ENCODE measurements at regions not wholly inside any gene's neighbourhood (a gene's known extent, or its start where the extent isn't known, plus 50 kb on each side); places are given as distances from the start of the nearest gene placed in this dataset.

DNA sequence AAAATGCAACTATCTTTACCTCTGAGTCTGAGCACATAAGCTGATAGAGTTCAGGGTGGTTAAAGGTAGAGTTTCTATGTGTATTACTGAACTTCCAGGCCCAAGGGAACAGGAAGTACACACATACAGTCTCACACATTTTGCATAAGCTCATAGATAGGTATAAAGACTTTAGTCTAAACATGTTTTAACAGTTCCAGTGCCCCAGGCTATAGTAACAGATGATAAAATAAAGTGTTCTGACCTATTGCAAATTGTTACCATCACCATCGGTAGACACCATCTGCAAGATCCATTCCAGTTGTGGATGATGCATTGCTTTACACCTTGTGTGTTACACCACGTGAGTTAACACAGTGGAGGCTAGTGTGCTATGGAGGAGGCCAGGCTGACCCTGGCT is 95.8 kb downstream of the TMEM174 start:
- Mint-ChIP-seq H3K27ac (no peak overlapping the region), H3K4me3 (ENCODE audit: low read depth) (no peak overlapping the region), H3K9me3 (no peaks in the 10 kb centered on the region), H3K4me1 (ENCODE audit: low read depth) (no peaks in the 10 kb centered on the region), H3K36me3 (ENCODE audit: low read depth) (no peaks in the 10 kb centered on the region), H3K27me3 (ENCODE audit: low read depth) (peaks cover 12% of the 10 kb centered on the region)
- no peak for DNase-seq (ENCODE audit: low spot score)
- intact Hi-C loops (cut with micrococcal nuclease): no loop called here

DNA sequence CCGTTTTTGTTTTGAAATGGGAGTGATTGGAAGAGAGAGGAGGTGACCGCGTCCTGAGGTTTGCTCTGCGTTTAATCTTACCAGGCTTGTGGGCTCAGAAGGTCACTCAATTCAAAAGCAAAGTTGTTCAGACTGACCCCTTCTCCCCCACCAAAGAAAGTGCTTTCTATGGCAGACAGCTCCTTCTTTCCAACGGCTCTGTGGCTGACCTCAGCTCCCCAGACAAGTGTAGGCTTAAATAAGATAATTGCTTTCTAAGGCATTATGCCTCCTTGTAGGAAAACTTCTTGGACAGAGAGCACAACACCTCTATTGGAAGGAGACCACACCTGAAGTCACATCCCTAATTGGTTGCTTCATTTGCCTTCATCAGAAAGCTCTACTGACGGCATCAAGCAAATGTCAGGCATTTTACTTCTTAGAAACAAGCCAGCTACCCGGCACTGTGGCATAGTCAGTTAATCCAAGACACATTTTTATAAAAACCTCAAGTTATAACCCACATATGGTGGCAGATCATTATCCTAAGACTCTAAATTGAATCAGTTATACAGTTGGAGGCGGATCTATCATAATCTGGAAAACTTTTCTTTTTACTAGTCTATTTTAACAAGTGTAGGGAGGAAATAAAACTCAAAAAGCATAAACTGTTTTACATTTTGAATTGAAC is 94.9 kb downstream of the TMEM174 start:
- no peaks in the 10 kb centered on the region for H3K36me3 Mint-ChIP-seq (ENCODE audit: low read depth)
- H3K9me3 Mint-ChIP-seq: no peaks in the 10 kb centered on the region
- H3K4me1 Mint-ChIP-seq (ENCODE audit: low read depth): no peaks in the 10 kb centered on the region
- peaks cover 8% of the 10 kb centered on the region for H3K27me3 Mint-ChIP-seq (ENCODE audit: low read depth)
- no peak overlapping the region for H3K4me3 Mint-ChIP-seq (ENCODE audit: low read depth)
- intact Hi-C loops (cut with micrococcal nuclease): no loop called here
- no peak overlapping the region for H3K27ac Mint-ChIP-seq
- no peak for DNase-seq (ENCODE audit: low spot score)

DNA sequence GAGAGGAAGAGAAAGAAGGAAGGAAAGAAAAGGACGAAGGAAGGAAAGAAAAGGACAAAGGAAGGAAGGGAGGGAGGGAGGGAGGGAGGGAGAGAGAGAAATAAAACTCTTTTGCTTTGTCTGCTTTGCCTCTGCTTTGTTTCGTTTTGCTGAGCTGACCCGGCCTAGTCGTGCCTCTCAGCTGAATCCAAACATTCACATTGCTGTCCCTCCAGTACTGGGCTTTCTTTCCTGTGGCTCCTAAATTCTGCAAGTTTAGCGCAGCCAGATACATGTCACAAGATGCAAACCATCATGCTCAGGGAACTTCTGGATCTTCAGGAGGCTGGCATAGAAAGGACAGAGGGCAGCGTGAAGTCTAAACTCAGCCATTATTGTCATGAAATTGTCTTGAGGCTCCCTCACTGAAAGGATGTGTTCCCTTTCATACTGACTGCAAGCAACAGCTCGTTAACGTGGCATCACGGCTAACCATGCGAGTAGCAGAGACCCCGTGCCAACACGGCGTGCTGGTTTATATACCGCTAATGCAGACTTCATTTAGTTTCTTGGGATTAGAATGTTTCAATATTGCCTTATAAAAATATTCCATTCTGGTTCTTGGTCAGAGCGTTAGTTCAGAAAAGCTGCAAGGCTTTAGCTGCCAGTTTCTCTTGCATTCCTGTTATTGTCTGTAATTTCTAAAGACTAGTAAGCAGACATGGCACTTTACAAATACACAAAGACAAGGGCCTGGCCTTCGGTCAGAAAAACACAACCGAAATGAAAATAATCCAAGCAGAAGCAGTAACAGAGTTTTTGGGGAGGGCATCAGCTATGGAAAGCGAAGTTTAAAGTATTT is 94.2 kb downstream of the TMEM174 start:
- Mint-ChIP-seq H3K4me1 (ENCODE audit: low read depth) (no peaks in the 10 kb centered on the region), H3K36me3 (ENCODE audit: low read depth) (no peaks in the 10 kb centered on the region), H3K27me3 (ENCODE audit: low read depth) (peaks cover 8% of the 10 kb centered on the region), H3K27ac (no peak overlapping the region), H3K9me3 (no peaks in the 10 kb centered on the region), H3K4me3 (ENCODE audit: low read depth) (no peak overlapping the region)
- intact Hi-C loops (cut with micrococcal nuclease): no loop called here
- DNase-seq (ENCODE audit: low spot score): no peak

DNA sequence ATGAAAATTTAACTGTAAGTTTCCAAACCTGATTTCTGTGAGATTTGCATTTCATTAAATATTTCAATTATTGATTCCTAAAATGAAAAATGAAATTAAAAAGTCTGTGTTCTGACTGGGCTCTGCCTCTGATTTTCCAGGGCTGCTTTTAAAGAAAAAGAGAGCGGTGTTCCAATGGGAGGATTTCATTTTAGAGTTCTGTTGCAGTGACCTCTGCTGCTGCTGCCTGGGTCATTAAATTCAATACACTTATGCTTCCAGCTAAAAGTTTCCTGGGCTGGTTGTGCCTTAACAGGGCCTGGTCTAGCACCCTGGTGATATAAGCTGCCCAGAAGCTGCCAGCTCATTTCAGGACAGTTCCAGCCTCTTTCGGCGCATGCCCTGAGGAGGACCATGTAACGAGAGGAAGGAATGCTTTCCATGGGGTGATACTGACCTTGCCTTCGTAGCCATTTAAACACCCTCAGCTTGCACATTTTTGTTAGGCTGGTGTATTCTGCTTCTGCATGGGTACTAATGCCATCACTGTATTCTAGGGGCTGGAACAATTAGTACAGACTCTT is 93.3 kb downstream of the TMEM174 start:
- no peaks in the 10 kb centered on the region for H3K9me3 Mint-ChIP-seq
- no peak for DNase-seq (ENCODE audit: low spot score)
- intact Hi-C loops (cut with micrococcal nuclease): no loop called here
- no peak overlapping the region for H3K27ac Mint-ChIP-seq
- H3K4me3 Mint-ChIP-seq (ENCODE audit: low read depth): no peak overlapping the region
- H3K36me3 Mint-ChIP-seq (ENCODE audit: low read depth): no peaks in the 10 kb centered on the region
- no peaks in the 10 kb centered on the region for H3K4me1 Mint-ChIP-seq (ENCODE audit: low read depth)
- peaks cover 8% of the 10 kb centered on the region for H3K27me3 Mint-ChIP-seq (ENCODE audit: low read depth)

DNA sequence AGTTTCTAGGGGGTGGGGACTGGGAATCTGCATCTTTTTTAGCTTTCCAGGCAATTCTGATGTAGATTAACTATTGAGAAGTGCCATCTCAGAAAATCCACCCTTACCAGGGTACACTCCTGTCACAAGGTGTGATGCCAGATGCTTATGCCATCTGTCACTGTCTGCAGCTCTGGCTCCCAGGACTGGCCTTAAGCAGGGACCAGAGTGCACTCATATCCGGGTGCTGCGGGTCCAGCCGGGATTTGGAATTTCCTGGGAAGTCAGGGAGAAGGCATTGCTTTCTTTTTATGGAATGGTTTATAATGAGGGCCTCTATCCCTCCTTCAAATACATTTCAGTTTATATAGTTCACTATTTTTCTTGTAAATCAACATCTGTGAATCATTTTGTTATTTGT is 92.6 kb downstream of the TMEM174 start:
- H3K4me3 Mint-ChIP-seq (ENCODE audit: low read depth): no peak overlapping the region
- H3K4me1 Mint-ChIP-seq (ENCODE audit: low read depth): no peaks in the 10 kb centered on the region
- H3K36me3 Mint-ChIP-seq (ENCODE audit: low read depth): no peaks in the 10 kb centered on the region
- intact Hi-C loops (cut with micrococcal nuclease): no loop called here
- no peak overlapping the region for H3K27ac Mint-ChIP-seq
- H3K27me3 Mint-ChIP-seq (ENCODE audit: low read depth): peaks cover 8% of the 10 kb centered on the region
- H3K9me3 Mint-ChIP-seq: no peaks in the 10 kb centered on the region
- DNase-seq (ENCODE audit: low spot score): no peak

DNA sequence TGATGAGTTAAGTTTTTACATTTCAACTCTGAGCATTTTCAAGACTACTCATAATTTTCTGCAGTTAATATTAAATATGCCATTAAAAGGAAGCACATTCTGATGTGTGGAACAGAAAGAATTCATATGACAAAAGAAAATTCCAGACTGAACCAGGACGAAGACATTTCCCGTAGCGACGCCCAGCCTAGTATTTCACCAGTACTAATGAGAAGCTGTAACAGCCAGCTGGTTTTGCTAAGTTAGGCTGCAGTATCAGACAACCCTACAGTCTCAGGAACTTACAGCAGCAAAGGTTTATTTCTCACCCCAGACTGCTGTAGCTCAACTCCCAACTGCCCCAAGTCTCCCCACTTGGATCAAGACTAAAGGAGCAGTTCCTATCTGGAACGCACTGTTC is 91.6 kb downstream of the TMEM174 start:
- peaks cover 6% of the 10 kb centered on the region for H3K27me3 Mint-ChIP-seq (ENCODE audit: low read depth)

DNA sequence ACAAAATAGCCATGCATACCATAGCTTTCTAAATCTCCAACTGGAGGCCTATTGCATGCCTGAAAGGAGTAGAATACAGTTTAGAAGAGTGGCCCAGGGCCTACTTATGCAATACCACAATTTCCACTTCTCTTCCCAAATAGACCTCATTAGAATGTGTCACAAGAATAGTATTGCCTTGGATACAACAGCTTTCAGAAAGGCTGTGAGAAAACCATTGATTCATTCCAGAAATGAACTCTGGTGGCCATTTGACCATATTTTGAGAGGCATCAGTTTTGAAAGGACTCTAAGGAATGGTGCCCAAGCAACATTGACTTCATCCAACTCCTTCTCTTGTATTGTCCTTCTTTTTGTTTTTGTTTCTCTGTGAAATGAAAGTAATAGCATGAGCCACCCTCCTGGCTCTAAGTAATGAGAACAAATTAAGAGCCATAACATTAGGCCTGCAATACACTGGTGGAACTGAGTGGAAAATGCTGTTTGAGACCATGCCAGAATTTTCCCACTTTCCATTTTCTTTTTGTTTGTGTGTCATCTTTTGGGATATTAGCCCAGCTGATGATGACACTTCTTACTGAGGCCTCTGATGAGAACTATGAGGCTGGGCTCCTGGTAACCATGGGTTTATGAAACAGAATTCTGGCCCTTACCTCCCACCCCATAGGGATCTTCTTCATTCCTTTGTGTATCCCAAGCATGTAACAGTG is 90.2 kb downstream of the TMEM174 start:
- H3K4me1 Mint-ChIP-seq (ENCODE audit: low read depth): no peaks in the 10 kb centered on the region

More for the DNA sequence above, 91.6 kb downstream of the TMEM174 start:
- intact Hi-C loops (cut with micrococcal nuclease): no loop called here
- Mint-ChIP-seq H3K9me3 (no peaks in the 10 kb centered on the region), H3K36me3 (ENCODE audit: low read depth) (no peaks in the 10 kb centered on the region), H3K4me1 (ENCODE audit: low read depth) (no peaks in the 10 kb centered on the region), H3K4me3 (ENCODE audit: low read depth) (no peak overlapping the region), H3K27ac (no peak overlapping the region)
- DNase-seq (ENCODE audit: low spot score): no peak

DNA sequence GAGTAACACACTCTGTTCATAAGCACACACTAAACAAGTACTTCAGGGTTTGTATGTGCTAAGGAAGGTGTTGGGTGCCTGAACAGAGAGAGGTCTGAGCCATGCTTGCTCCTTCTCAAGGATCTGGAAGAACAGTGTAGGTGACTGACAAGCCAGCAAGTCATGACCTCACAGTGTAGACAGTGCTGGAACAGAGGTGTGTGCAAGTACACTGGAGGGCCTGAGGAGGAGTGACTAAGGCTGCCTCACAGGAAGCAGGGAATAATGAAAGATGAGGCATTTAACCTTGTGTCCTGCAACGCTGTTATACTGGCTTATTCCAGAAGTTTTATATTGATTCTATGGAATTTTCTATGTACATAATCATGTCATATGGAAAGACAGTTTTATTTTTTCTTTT is 83.9 kb downstream of the TMEM174 start:
- Mint-ChIP-seq H3K27ac (no peak overlapping the region), H3K27me3 (ENCODE audit: low read depth) (peaks cover 9% of the 10 kb centered on the region), H3K4me1 (ENCODE audit: low read depth) (no peaks in the 10 kb centered on the region), H3K36me3 (ENCODE audit: low read depth) (no peaks in the 10 kb centered on the region), H3K4me3 (ENCODE audit: low read depth) (no peak overlapping the region), H3K9me3 (no peaks in the 10 kb centered on the region)
- intact Hi-C loops (cut with micrococcal nuclease): no loop called here
- no peak for DNase-seq (ENCODE audit: low spot score)

More for the DNA sequence above, 90.2 kb downstream of the TMEM174 start:
- DNase-seq (ENCODE audit: low spot score): no peak
- Mint-ChIP-seq H3K4me3 (ENCODE audit: low read depth) (no peak overlapping the region), H3K27me3 (ENCODE audit: low read depth) (peaks cover 8% of the 10 kb centered on the region), H3K27ac (no peak overlapping the region), H3K9me3 (no peaks in the 10 kb centered on the region), H3K36me3 (ENCODE audit: low read depth) (no peaks in the 10 kb centered on the region)
- intact Hi-C loops (cut with micrococcal nuclease): no loop called here

DNA sequence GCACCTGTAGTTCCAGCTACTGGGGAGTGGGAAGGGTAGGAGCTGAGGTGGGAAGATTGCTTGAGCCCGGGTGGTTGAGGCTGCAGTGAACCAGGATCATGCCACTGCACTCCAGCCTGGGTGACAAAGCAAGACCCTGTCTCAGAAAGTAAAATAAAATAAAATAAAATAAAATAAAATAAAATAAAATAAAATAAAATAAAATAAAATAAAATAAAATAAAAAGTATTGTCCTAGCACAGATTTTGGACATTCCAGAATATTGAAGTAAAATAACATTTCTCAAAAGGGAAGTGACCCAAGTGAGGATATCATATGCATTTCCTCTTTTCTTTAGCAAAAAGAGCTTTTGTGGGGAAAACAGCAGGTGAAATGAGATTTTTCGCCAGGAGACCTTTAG is 83.5 kb downstream of the TMEM174 start:
- no peaks in the 10 kb centered on the region for H3K4me1 Mint-ChIP-seq (ENCODE audit: low read depth)
- intact Hi-C loops (cut with micrococcal nuclease): no loop called here

DNA sequence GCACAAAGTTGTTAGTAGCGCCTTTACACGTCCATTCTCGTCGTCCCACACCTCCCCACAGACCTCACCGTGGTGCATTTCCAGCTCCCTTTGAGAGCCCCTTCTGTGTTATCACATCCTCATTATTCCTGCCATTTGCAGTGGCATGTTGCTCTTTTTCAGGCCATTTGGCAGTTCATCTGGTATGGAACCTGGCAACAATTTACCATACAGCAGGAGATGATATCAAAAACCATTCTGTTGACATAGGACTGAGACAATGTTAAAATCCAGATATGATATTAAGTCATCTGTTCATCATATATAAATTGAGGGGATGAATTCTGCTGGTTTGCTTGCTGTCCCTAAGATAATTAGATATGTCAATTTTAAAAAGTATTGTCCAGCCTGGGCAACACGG is 83.0 kb downstream of the TMEM174 start:
- intact Hi-C loops (cut with micrococcal nuclease): no loop called here
- no peak overlapping the region for H3K27ac Mint-ChIP-seq
- peaks cover 9% of the 10 kb centered on the region for H3K27me3 Mint-ChIP-seq (ENCODE audit: low read depth)

More for the DNA sequence above, 83.5 kb downstream of the TMEM174 start:
- Mint-ChIP-seq H3K27me3 (ENCODE audit: low read depth) (peaks cover 9% of the 10 kb centered on the region), H3K27ac (no peak overlapping the region), H3K9me3 (no peaks in the 10 kb centered on the region), H3K36me3 (ENCODE audit: low read depth) (no peaks in the 10 kb centered on the region), H3K4me3 (ENCODE audit: low read depth) (no peak overlapping the region)
- no peak for DNase-seq (ENCODE audit: low spot score)

DNA sequence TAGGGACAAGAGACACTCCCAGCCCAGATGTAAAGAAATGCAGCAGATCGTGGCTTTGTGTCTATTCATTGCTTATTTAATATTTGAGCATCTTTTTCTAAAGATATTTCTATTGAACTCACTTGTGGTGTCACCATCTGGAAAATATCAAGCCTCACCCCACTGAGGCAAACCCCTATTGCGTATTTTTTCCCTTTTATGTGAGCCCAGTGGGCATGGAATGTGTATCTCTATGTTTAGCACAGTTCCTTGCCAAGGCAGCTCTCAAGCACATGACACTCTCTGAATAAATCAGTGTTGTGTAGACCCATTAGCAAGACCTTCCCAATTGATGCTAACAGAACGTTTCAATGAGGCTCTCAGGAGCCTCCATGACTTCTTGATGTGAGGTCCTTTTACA is 81.6 kb downstream of the TMEM174 start:
- H3K27ac Mint-ChIP-seq: no peak overlapping the region
- peaks cover 11% of the 10 kb centered on the region for H3K27me3 Mint-ChIP-seq (ENCODE audit: low read depth)
- intact Hi-C loops (cut with micrococcal nuclease): no loop called here
- no peak for DNase-seq (ENCODE audit: low spot score)
- H3K4me1 Mint-ChIP-seq (ENCODE audit: low read depth): no peaks in the 10 kb centered on the region
- no peaks in the 10 kb centered on the region for H3K9me3 Mint-ChIP-seq
- H3K36me3 Mint-ChIP-seq (ENCODE audit: low read depth): no peaks in the 10 kb centered on the region
- H3K4me3 Mint-ChIP-seq (ENCODE audit: low read depth): no peak overlapping the region

More for the DNA sequence above, 83.0 kb downstream of the TMEM174 start:
- H3K9me3 Mint-ChIP-seq: no peaks in the 10 kb centered on the region
- H3K4me3 Mint-ChIP-seq (ENCODE audit: low read depth): no peak overlapping the region
- no peak for DNase-seq (ENCODE audit: low spot score)
- no peaks in the 10 kb centered on the region for H3K36me3 Mint-ChIP-seq (ENCODE audit: low read depth)
- H3K4me1 Mint-ChIP-seq (ENCODE audit: low read depth): no peaks in the 10 kb centered on the region

DNA sequence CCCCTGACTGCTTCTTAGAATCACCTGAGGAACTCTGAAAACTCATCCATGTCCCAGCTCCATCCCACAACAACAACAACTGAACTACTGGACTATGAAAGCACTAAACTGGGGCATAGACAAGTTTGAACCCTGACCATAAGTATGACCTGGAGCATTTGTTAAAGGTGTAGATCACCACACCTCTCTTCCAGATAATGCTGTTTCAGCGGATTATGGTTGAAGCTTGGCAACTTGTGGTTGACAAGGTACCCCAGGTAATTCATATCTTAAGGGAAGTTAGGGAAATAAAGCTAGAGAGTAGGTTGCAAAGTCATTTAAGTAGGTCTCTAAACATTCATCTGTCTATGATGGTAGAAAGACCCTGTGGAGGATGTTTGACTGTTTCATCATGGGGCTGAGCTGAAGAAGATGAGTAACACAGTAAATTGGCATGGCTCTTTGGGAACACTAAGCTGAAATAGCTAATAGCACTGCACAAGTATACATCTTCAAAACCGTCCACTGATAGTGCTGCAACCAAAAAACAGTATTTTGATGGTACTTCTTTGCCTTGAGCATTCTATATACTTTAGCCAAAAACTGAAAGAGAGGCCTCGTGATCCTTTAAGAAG is 80.2 kb downstream of the TMEM174 start:
- no peak overlapping the region for H3K4me3 Mint-ChIP-seq (ENCODE audit: low read depth)
- intact Hi-C loops (cut with micrococcal nuclease): no loop called here
- H3K27ac Mint-ChIP-seq: no peak overlapping the region
- H3K27me3 Mint-ChIP-seq (ENCODE audit: low read depth): peaks cover 12% of the 10 kb centered on the region
- no peak for DNase-seq (ENCODE audit: low spot score)
- no peaks in the 10 kb centered on the region for H3K9me3 Mint-ChIP-seq
- H3K36me3 Mint-ChIP-seq (ENCODE audit: low read depth): no peaks in the 10 kb centered on the region
- H3K4me1 Mint-ChIP-seq (ENCODE audit: low read depth): no peaks in the 10 kb centered on the region

Measured in activated T-helper 2 cell treated with anti-CD3 and anti-CD28 coated beads, Interferon-gamma antibody, Interleukin-2, Interleukin-4, amounts not matched to agents 10 μg/mL and 5 μg/mL and 100 μg/mL, durations not matched to agents 14 hours and 24 hours and 36 hours (primary cell).